ENCODE measurements at regions not wholly inside any gene's neighbourhood (a gene's known extent, or its start where the extent isn't known, plus 50 kb on each side); places are given as distances from the start of the nearest gene placed in this dataset.

DNA sequence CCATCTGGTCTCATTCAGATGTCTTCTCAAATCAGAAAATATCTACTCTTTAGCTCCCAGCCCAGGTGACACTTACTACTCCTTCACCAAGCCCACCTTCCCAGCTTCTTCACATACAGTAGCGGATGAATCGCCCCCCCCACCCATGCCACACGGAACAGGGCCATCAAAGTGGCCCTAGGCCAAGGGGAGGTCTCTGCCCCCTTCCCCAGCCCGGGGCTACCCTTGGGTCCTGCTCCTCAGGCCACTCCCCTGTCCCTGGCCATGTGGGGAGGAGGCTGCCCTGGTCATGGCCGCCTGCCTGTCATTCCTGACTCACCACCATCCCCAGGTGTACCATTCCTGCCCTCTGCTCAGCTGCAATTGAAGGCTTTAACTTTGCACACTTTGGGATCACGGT lies 142.8 kb downstream of the NECTIN1 start:
- Histone ChIP-seq H3K27ac (ENCODE audit: low read length) (no peak overlapping the region), H3K36me3 (ENCODE audit: insufficient read depth, low read length) (no peaks in the 10 kb centered on the region), H3K9ac (ENCODE audit: low read depth, low read length) (no peak overlapping the region), H2AFZ (ENCODE audit: low read depth, low read length) (no peak overlapping the region), H3K79me2 (ENCODE audit: insufficient read depth, low read length) (no peaks in the 10 kb centered on the region), H4K20me1 (ENCODE audit: insufficient read depth, low read length) (no peaks in the 10 kb centered on the region), H3K4me1 (ENCODE audit: insufficient read depth, low read length) (no peaks in the 10 kb centered on the region), H3K4me3 (ENCODE audit: low read depth in 1 of 2, low read length in 2 of 2) (no peak overlapping the region), H3K27me3 (ENCODE audit: insufficient read depth, low read length, poor library complexity) (no peaks in the 10 kb centered on the region), H3K4me2 (ENCODE audit: insufficient read depth, low read length) (no peak overlapping the region), H3K9me3 (ENCODE audit: insufficient read depth, low read length, severe bottlenecking) (no peaks in the 10 kb centered on the region)
- ATAC-seq (ENCODE audit: insufficient read depth, low read depth) = no peak
- DNase-seq = no peak
- TF ChIP-seq, protein P1, sequence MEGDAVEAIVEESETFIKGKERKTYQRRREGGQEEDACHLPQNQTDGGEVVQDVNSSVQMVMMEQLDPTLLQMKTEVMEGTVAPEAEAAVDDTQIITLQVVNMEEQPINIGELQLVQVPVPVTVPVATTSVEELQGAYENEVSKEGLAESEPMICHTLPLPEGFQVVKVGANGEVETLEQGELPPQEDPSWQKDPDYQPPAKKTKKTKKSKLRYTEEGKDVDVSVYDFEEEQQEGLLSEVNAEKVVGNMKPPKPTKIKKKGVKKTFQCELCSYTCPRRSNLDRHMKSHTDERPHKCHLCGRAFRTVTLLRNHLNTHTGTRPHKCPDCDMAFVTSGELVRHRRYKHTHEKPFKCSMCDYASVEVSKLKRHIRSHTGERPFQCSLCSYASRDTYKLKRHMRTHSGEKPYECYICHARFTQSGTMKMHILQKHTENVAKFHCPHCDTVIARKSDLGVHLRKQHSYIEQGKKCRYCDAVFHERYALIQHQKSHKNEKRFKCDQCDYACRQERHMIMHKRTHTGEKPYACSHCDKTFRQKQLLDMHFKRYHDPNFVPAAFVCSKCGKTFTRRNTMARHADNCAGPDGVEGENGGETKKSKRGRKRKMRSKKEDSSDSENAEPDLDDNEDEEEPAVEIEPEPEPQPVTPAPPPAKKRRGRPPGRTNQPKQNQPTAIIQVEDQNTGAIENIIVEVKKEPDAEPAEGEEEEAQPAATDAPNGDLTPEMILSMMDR (IDR thresholded peaks at IDR 0.05; ENCODE audit: borderline replicate concordance, extremely low read depth, low read length, poor library complexity, severe bottlenecking) = no peak
- no peak for TF ChIP-seq EZH2 (IDR thresholded peaks at IDR 0.05; ENCODE audit: borderline replicate concordance, low read depth, low read length, severe bottlenecking)

DNA sequence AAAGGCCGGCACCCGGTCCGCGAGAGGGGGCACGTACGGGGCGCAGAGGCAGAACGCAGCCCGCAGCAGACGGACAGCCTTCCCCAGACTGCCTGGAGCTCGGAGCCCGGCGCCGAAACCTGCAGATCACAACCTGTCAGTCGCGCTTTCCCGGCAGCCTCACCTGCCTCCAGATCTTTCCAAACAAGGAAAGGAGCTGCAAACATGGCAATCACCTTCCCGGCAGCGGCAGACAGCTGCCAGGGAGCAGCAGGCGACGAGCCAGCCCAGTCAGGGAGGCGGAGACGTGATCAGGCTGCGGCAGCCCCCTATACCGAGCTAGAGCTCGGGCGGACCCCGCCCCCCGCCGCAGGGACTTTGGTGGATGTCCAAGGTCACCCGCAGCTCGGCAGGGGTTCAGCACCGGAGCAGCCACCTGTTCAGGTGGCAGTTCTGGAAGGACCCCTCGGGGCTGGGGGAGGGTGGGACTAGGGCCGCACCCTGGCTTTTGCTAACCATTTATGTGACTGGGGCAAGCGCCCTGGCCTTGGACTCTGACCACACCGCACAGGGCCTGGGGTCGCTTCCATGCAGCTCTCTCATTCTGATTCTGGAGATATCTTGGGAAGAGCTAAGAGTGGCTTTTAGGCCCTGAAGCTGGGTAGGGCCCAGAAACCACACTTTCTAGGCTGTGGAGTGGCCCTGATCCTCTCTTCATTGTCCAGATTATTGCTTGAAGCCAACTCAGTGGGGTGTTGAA lies 143.8 kb downstream of the NECTIN1 start:
- no peak for DNase-seq
- Histone ChIP-seq H3K9me3 (ENCODE audit: insufficient read depth, low read length, severe bottlenecking) (no peaks in the 10 kb centered on the region), H3K9ac (ENCODE audit: low read depth, low read length) (no peak overlapping the region), H2AFZ (ENCODE audit: low read depth, low read length) (no peak overlapping the region), H3K4me1 (ENCODE audit: insufficient read depth, low read length) (no peaks in the 10 kb centered on the region), H3K4me3 (ENCODE audit: low read depth in 1 of 2, low read length in 2 of 2) (no peak overlapping the region), H3K36me3 (ENCODE audit: insufficient read depth, low read length) (no peaks in the 10 kb centered on the region), H3K27ac (ENCODE audit: low read length) (no peak overlapping the region), H4K20me1 (ENCODE audit: insufficient read depth, low read length) (no peaks in the 10 kb centered on the region), H3K4me2 (ENCODE audit: insufficient read depth, low read length) (no peak overlapping the region), H3K27me3 (ENCODE audit: insufficient read depth, low read length, poor library complexity) (peaks cover 5% of the 10 kb centered on the region), H3K79me2 (ENCODE audit: insufficient read depth, low read length) (no peaks in the 10 kb centered on the region)
- TF ChIP-seq, protein P1 (IDR thresholded peaks at IDR 0.05; ENCODE audit: borderline replicate concordance, extremely low read depth, low read length, poor library complexity, severe bottlenecking) = no peak
- TF ChIP-seq EZH2 (IDR thresholded peaks at IDR 0.05; ENCODE audit: borderline replicate concordance, low read depth, low read length, severe bottlenecking) = no peak
- no peak for ATAC-seq (ENCODE audit: insufficient read depth, low read depth)

DNA sequence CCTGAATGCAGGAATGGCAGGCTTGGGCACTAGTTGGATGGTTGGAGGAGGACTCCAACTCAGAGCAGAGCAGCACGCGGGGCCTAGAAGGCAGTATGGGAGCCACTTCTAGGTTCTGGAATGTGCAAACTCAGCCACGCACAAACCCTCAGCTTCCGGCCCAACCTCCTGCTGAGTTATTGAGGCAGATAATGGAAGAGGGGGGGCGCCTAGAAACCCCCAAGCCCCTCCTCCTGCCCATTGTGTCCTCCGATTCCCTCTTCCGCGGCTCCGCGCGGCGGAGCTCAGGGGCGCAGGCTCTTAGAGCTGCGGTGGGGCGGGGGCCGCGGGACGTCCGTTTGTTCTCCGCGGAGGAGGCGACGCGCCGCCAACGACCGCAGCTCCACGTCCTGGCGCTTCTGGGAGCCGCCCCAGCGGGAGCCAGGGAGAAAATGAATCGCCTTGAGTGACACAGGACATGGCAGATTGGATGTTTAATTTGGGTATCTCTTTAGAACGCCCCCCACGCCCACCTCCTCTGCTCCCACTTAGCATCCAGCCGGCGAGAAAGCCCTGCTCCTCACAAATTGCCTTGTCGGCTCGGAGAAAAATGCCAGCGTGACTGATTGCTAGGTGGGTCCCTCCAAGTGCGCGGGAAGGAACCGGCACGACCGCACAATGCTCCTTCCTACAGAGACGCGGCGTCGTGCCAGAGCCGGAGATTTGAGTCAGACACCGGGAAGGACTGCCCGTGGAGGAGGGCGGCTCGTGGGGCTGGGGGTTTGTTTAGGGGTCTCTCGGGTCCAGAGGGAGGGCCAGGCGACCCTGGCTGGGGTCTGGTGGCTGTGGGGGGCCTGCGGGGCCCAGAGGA lies 144.6 kb downstream of the NECTIN1 start:
- H3K36me3 ChIP-seq (ENCODE audit: insufficient read depth, low read length) = no peaks in the 10 kb centered on the region
- no peaks in the 10 kb centered on the region for H3K9me3 ChIP-seq (ENCODE audit: insufficient read depth, low read length, severe bottlenecking)
- DNase-seq = no peak
- no peak overlapping the region for H3K4me3 ChIP-seq (ENCODE audit: low read depth in 1 of 2, low read length in 2 of 2)
- no peaks in the 10 kb centered on the region for H3K79me2 ChIP-seq (ENCODE audit: insufficient read depth, low read length)
- no peak overlapping the region for H3K9ac ChIP-seq (ENCODE audit: low read depth, low read length)
- no peak overlapping the region for H3K4me2 ChIP-seq (ENCODE audit: insufficient read depth, low read length)
- H4K20me1 ChIP-seq (ENCODE audit: insufficient read depth, low read length) = no peaks in the 10 kb centered on the region
- H3K4me1 ChIP-seq (ENCODE audit: insufficient read depth, low read length) = no peaks in the 10 kb centered on the region
- H3K27me3 ChIP-seq (ENCODE audit: insufficient read depth, low read length, poor library complexity) = peaks cover 7% of the 10 kb centered on the region
- H3K27ac ChIP-seq (ENCODE audit: low read length) = no peak overlapping the region
- no peak overlapping the region for H2AFZ ChIP-seq (ENCODE audit: low read depth, low read length)
- TF ChIP-seq, protein P1 (IDR thresholded peaks at IDR 0.05; ENCODE audit: borderline replicate concordance, extremely low read depth, low read length, poor library complexity, severe bottlenecking) = no peak
- no peak for TF ChIP-seq EZH2 (IDR thresholded peaks at IDR 0.05; ENCODE audit: borderline replicate concordance, low read depth, low read length, severe bottlenecking)
- ATAC-seq (ENCODE audit: insufficient read depth, low read depth) = no peak
